Sigmoid colon (tissue), 6 donors: ENCODE measurements at regions not wholly inside any gene's neighbourhood (a gene's known extent, or its start where the extent isn't known, plus 50 kb on each side); places are given as distances from the start of the nearest gene placed in this dataset.

Experiments
- DNase-seq: peaks from one replicate; pipeline ENCODE4 v3.0.0-alpha.2; 2019
- H3K27ac ChIP-seq, 4 donors: fragments of 200-600 bp; sonication (generic); one replicate each; pipeline ENCODE4 v1.5.1; 2016 to 2019; ENCODE audit warnings: mild to moderate bottlenecking in 1 of 4
- H3K27me3 ChIP-seq, 3 donors: fragments of 200-600 bp; sonication (generic); one replicate each; pipeline ENCODE4 v1.5.1; 2019; ENCODE audit warnings: mild to moderate bottlenecking in 1 of 3
- H3K36me3 ChIP-seq, 4 donors: fragments of 200-600 bp; sonication (generic); one replicate each; pipeline ENCODE4 v1.5.1; 2016 to 2019
- H3K4me1 ChIP-seq, 4 donors: fragments of 200-600 bp; sonication (generic); one replicate each; pipeline ENCODE4 v1.5.1; 2017 to 2019
- H3K4me3 ChIP-seq, 4 donors: fragments of 200-600 bp; sonication (generic); one replicate each; pipeline ENCODE4 v1.5.1; 2017 to 2019; ENCODE audit warnings: mild to moderate bottlenecking in 2 of 4, moderate library complexity in 1 of 4
- H3K9me3 ChIP-seq, 4 donors: fragments of 200-600 bp in 3 of 4; sonication (generic) in 3 of 4; one replicate each; pipeline versions ENCODE4 v1.5.1 to v1.6.1; 2013 to 2019
- CTCF ChIP-seq, 4 experiments: fragments of 450-650 bp in 3 of 4; fragments of 200-600 bp in 1 of 4; IDR thresholded peaks; one replicate each; pipeline ENCODE4 v1.5.1; 2016 to 2019; ENCODE audit warnings: antibody characterized with exemption in 4 of 4, mild to moderate bottlenecking in 3 of 4, moderate library complexity in 2 of 4
- EP300 ChIP-seq, 4 donors: sonication (generic); formaldehyde crosslinking; IDR thresholded peaks; one replicate each; pipeline ENCODE4 v1.6.1; 2017; ENCODE audit warnings: antibody characterized with exemption in 4 of 4
- POLR2A ChIP-seq, 2 donors: fragments of 450-650 bp; IDR thresholded peaks; one replicate each; pipeline ENCODE4 v1.6.1; 2016; ENCODE audit warnings: antibody characterized with exemption in 2 of 2, mild to moderate bottlenecking in 2 of 2, moderate library complexity in 2 of 2
- POLR2AphosphoS5 ChIP-seq, 4 donors: sonication (generic); formaldehyde crosslinking; IDR thresholded peaks; one replicate each; pipeline ENCODE4 v1.6.1; 2017; ENCODE audit warnings: antibody characterized with exemption in 4 of 4
- WGBS, 2 donors: extraction: QIAGEN DNeasy Blood & Tissue Kit; methylation state at CpG; one replicate each; pipeline ENCODE4 v1.1.7; 2013; 5-methylcytosine and 5-hydroxymethylcytosine counted together
- intact Hi-C: fragments of 100-400 bp; cut with DNase I; formaldehyde crosslinking; loops from one replicate; pipeline ENCODE4 v1.15.1; 2023
- donor health status: healthy with polysubstance abuse.
- donor health status: healthy.

DNA sequence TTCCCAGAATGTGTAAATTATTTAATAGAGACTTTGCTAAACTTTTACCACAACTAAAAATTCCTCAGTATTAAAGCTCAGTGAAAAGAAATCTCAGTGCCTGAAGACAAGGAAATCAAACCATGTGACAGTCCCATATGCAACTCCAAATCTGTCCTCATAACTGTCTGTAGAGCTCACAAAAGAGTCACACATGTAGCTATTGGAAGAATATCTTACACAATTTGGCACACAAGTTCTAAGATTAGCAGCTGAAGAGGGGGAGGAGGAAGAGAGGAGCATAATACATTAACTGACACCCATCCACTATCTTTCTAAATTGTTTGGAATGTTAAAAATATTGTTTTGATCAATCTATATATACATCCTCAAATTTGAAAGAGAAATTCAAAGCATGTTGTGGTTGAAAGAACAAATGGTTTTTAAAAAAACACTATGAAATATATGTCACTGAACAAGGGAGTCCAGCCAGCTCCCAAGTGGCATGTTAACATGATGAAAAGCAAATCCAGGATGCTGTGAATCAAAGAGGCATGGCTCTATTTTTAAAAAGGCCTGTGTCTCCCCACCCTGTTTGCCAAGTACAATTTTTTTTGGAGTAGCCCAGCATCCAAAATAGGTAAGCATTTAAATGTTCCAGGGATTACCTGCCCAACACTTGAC is 126.3 kb upstream of the NANOGP8 start:
- intact Hi-C loops, result no loop called here
- Histone ChIP-seq H3K27me3 (no peaks in the 10 kb centered on the region), H3K4me3 (no peak overlapping the region), H3K9me3 (no peaks in the 10 kb centered on the region), H3K4me1 (peaks cover 0 to 4% (median 0%) of the 10 kb centered on the region in 4 donors), H3K27ac (no peak overlapping the region), H3K36me3 (no peaks in the 10 kb centered on the region)
- TF ChIP-seq EP300 (IDR thresholded peaks at IDR 0.05) (no peak), POLR2A (IDR thresholded peaks at IDR 0.05) (no peak), CTCF (IDR thresholded peaks at IDR 0.05) (no peak), POLR2AphosphoS5 (IDR thresholded peaks at IDR 0.05) (no peak)
- no peak for DNase-seq

- DNase-seq, result no peak
- TF ChIP-seq EP300 (IDR thresholded peaks at IDR 0.05) (no peak), POLR2AphosphoS5 (IDR thresholded peaks at IDR 0.05) (no peak), POLR2A (IDR thresholded peaks at IDR 0.05) (no peak), CTCF (IDR thresholded peaks at IDR 0.05) (no peak)
- H3K9me3 ChIP-seq, result no peaks in the 10 kb centered on the region
- intact Hi-C loops, result no loop called here
- no peak overlapping the region for H3K27ac ChIP-seq
- WGBS, 2 donors, result 48% methylated on average over 2 of the region's 2 CpGs
- H3K27me3 ChIP-seq, result no peaks in the 10 kb centered on the region
- H3K4me3 ChIP-seq, result no peak overlapping the region
- H3K4me1 ChIP-seq, result peaks cover 0 to 4% (median 0%) of the 10 kb centered on the region in 4 donors
- no peaks in the 10 kb centered on the region for H3K36me3 ChIP-seq
Measured at GRCh38 chr15:35210370-35210769, 125.3 kb upstream of the NANOGP8 start.

DNA sequence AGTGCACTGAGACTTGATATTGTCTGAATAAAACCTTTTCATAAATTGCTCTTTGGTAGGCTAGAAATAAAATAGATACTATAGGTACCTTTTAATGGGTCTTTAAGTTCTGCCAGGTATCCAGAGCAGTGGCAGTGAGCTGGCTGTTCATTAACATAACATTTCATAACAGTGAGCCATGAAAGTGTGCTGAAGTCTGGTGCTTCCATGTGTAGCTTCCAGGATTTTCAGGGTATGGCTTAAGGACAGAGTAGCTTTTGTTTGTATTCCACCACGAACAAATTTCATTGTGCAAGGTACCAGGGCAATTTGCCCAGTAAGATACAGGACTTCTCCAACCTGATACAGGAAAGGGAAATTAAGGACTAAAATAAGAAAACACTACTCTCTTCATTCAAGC is 124.7 kb upstream of the NANOGP8 start:
- Histone ChIP-seq H3K36me3 (no peaks in the 10 kb centered on the region), H3K4me3 (no peak overlapping the region), H3K27ac (no peak overlapping the region), H3K9me3 (no peaks in the 10 kb centered on the region), H3K4me1 (peaks cover 0 to 4% (median 0%) of the 10 kb centered on the region in 4 donors), H3K27me3 (no peaks in the 10 kb centered on the region)
- DNase-seq, result no peak
- intact Hi-C loops, result no loop called here
- TF ChIP-seq POLR2AphosphoS5 (IDR thresholded peaks at IDR 0.05), result no peak
- no peak for TF ChIP-seq POLR2A (IDR thresholded peaks at IDR 0.05)
- no peak for TF ChIP-seq EP300 (IDR thresholded peaks at IDR 0.05)
- no peak for TF ChIP-seq CTCF (IDR thresholded peaks at IDR 0.05)
- WGBS, 2 donors, result 15 to 61% methylated on average over 1 of the region's 1 CpG

- Histone ChIP-seq H3K9me3 (no peaks in the 10 kb centered on the region), H3K4me1 (peaks cover 0 to 4% (median 0%) of the 10 kb centered on the region in 4 donors), H3K27me3 (no peaks in the 10 kb centered on the region), H3K4me3 (no peak overlapping the region), H3K36me3 (no peaks in the 10 kb centered on the region), H3K27ac (no peak overlapping the region)
- no peak for DNase-seq
- intact Hi-C loops, result no loop called here
- TF ChIP-seq EP300 (IDR thresholded peaks at IDR 0.05), result no peak
- WGBS, 2 donors, result 77 to 82% methylated on average over 3 of the region's 3 CpGs
Measured at GRCh38 chr15:35208353-35208752, 123.3 kb upstream of the NANOGP8 start.

DNA sequence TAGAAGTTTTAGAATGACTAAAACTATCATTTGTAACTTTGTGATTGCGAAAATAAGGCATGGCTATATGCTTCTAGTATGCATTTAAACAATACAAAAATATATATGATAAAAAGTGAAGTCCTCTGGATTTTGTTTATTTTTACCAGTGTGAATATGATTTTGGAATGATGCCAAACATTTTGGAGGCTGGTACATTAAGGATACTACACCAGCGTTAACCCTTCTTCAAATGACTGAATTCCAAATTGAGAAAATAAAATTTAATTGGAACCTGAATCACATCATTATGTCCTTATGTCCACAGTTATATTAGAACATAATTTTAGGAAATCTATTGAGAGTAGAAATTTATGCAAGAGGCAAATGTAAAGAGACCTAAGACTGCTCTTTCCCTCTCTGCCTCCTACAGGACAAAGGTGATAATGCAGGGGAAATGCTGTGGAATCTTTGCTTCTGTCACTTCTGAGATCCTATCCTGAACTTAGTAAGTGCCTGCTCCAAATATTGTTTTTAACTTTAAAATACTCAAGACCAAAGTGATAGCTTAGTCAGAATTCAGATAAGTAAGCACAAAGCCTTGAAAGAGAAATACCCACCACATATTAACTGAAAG is 121.1 kb upstream of the NANOGP8 start:
- Histone ChIP-seq H3K27me3 (no peaks in the 10 kb centered on the region), H3K4me3 (no peak overlapping the region), H3K9me3 (no peaks in the 10 kb centered on the region), H3K4me1 (no peaks in the 10 kb centered on the region), H3K27ac (no peak overlapping the region), H3K36me3 (no peaks in the 10 kb centered on the region)
- intact Hi-C loops, result no loop called here
- WGBS, 2 donors, result 96 to 98% methylated on average over 2 of the region's 2 CpGs
- no peak for DNase-seq
- TF ChIP-seq EP300 (IDR thresholded peaks at IDR 0.05), result no peak
- TF ChIP-seq POLR2AphosphoS5 (IDR thresholded peaks at IDR 0.05), result no peak
- TF ChIP-seq CTCF (IDR thresholded peaks at IDR 0.05), result no peak
- no peak for TF ChIP-seq POLR2A (IDR thresholded peaks at IDR 0.05)
